ENCODE measurements at regions not wholly inside any gene's neighbourhood (a gene's known extent, or its start where the extent isn't known, plus 50 kb on each side); places are given as distances from the start of the nearest gene placed in this dataset.

- Mint-ChIP-seq H3K4me1 (ENCODE audit: low read depth) (no peaks in the 10 kb centered on the region), H3K9me3 (peaks cover 48% of the 10 kb centered on the region), H3K27ac (no peak overlapping the region), H3K27me3 (ENCODE audit: insufficient read depth) (no peaks in the 10 kb centered on the region; the same call in none of the 2 replicates), H3K36me3 (ENCODE audit: low read depth) (no peaks in the 10 kb centered on the region), H3K4me3 (no peak overlapping the region)
- no peak for TF ChIP-seq CTCF (IDR thresholded peaks at IDR 0.05)
- no peak for DNase-seq
These were observed 324.0 kb upstream of the DAB1 start for GRCh38 chr1:57747818-57748217.

GRCh38 chr1:57741521-57741920 lies 317.7 kb upstream of the DAB1 start:
- no peaks in the 10 kb centered on the region for H3K4me1 Mint-ChIP-seq (ENCODE audit: low read depth)

GRCh38 chr1:57736940-57737339 lies 313.1 kb upstream of the DAB1 start:
- Mint-ChIP-seq H3K36me3 (ENCODE audit: low read depth) (no peaks in the 10 kb centered on the region), H3K4me1 (ENCODE audit: low read depth) (no peaks in the 10 kb centered on the region), H3K27ac (no peak overlapping the region), H3K4me3 (no peak overlapping the region), H3K27me3 (ENCODE audit: insufficient read depth) (no peaks in the 10 kb centered on the region), H3K9me3 (peaks cover 21% of the 10 kb centered on the region)
- no peak for DNase-seq
- TF ChIP-seq CTCF (IDR thresholded peaks at IDR 0.05), result no peak

More at GRCh38 chr1:57741521-57741920, 317.7 kb upstream of the DAB1 start:
- no peaks in the 10 kb centered on the region for H3K27me3 Mint-ChIP-seq (ENCODE audit: insufficient read depth)
- no peaks in the 10 kb centered on the region for H3K36me3 Mint-ChIP-seq (ENCODE audit: low read depth)
- H3K9me3 Mint-ChIP-seq, result peaks cover 19% of the 10 kb centered on the region
- no peak overlapping the region for H3K27ac Mint-ChIP-seq
- TF ChIP-seq CTCF (IDR thresholded peaks at IDR 0.05), result no peak
- DNase-seq, result no peak
- no peak overlapping the region for H3K4me3 Mint-ChIP-seq

- H3K36me3 Mint-ChIP-seq (ENCODE audit: low read depth), result no peaks in the 10 kb centered on the region
- H3K27me3 Mint-ChIP-seq (ENCODE audit: insufficient read depth), result no peaks in the 10 kb centered on the region
These were observed 305.3 kb upstream of the DAB1 start for GRCh38 chr1:57729181-57729580.

GRCh38 chr1:57727121-57727520 lies 303.3 kb upstream of the DAB1 start:
- H3K27ac Mint-ChIP-seq, result no peak overlapping the region
- no peak for TF ChIP-seq CTCF (IDR thresholded peaks at IDR 0.05)
- H3K9me3 Mint-ChIP-seq, result peaks cover 35% of the 10 kb centered on the region
- no peaks in the 10 kb centered on the region for H3K27me3 Mint-ChIP-seq (ENCODE audit: insufficient read depth)
- no peak overlapping the region for H3K4me3 Mint-ChIP-seq
- H3K4me1 Mint-ChIP-seq (ENCODE audit: low read depth), result no peaks in the 10 kb centered on the region
- no peaks in the 10 kb centered on the region for H3K36me3 Mint-ChIP-seq (ENCODE audit: low read depth)
- DNase-seq, result no peak

More at GRCh38 chr1:57729181-57729580, 305.3 kb upstream of the DAB1 start:
- Mint-ChIP-seq H3K27ac (no peak overlapping the region), H3K4me3 (no peak overlapping the region), H3K4me1 (ENCODE audit: low read depth) (no peaks in the 10 kb centered on the region), H3K9me3 (peaks cover 34% of the 10 kb centered on the region)
- no peak for DNase-seq
- no peak for TF ChIP-seq CTCF (IDR thresholded peaks at IDR 0.05)

- no peak overlapping the region for H3K4me3 Mint-ChIP-seq
- peaks cover 39% of the 10 kb centered on the region for H3K9me3 Mint-ChIP-seq
- H3K27me3 Mint-ChIP-seq (ENCODE audit: insufficient read depth), result no peaks in the 10 kb centered on the region
- H3K36me3 Mint-ChIP-seq (ENCODE audit: low read depth), result no peaks in the 10 kb centered on the region
- H3K4me1 Mint-ChIP-seq (ENCODE audit: low read depth), result no peaks in the 10 kb centered on the region
- no peak overlapping the region for H3K27ac Mint-ChIP-seq
- DNase-seq, result no peak
- TF ChIP-seq CTCF (IDR thresholded peaks at IDR 0.05), result no peak
These were observed 301.5 kb upstream of the DAB1 start for GRCh38 chr1:57725318-57725717.

All from HFFc6 (cell line).